Loucy (cell line): ENCODE measurements at regions not wholly inside any gene's neighbourhood (a gene's known extent, or its start where the extent isn't known, plus 50 kb on each side); places are given as distances from the start of the nearest gene placed in this dataset.

Experiments
- H2AFZ ChIP-seq: fragments of 200-600 bp; sonication (generic); 2 replicates; pipeline ENCODE4 v1.6.0; 2016; ENCODE audit warnings: antibody characterized with exemption, mild to moderate bottlenecking, low read length, moderate library complexity
- H3F3A ChIP-seq: fragments of 200-600 bp; 2 replicates; pipeline ENCODE4 v1.6.0; 2016; ENCODE audit warnings: antibody characterized with exemption, low read depth, mild to moderate bottlenecking
- H3K27me3 ChIP-seq: fragments of 200-600 bp; sonication (generic); 2 replicates; pipeline ENCODE4 v1.6.1; 2014; ENCODE audit warnings: low read length, mild to moderate bottlenecking; ENCODE audit not compliant: insufficient read depth, poor library complexity, severe bottlenecking
- H3K36me3 ChIP-seq: fragments of 200-600 bp; sonication (generic); 2 replicates; pipeline ENCODE4 v1.6.1; 2016; ENCODE audit warnings: low read length; ENCODE audit not compliant: insufficient read depth
- H3K4me1 ChIP-seq: fragments of 200-600 bp; sonication (generic); 2 replicates; pipeline ENCODE4 v1.5.1; 2014; ENCODE audit warnings: low read length, mild to moderate bottlenecking; ENCODE audit not compliant: insufficient read depth, poor library complexity, severe bottlenecking
- H3K4me2 ChIP-seq: fragments of 200-600 bp; sonication (generic); 2 replicates; pipeline ENCODE4 v1.6.0; 2014; ENCODE audit warnings: antibody characterized with exemption, low read length, low read depth, mild to moderate bottlenecking; ENCODE audit not compliant: poor library complexity, severe bottlenecking
- H3K4me3 ChIP-seq: fragments of 200-600 bp; sonication (generic); 2 replicates; pipeline ENCODE4 v1.5.1; 2014; ENCODE audit warnings: low read length, mild to moderate bottlenecking, mixed read lengths; ENCODE audit not compliant: poor library complexity, severe bottlenecking
- H3K79me2 ChIP-seq: fragments of 200-600 bp; sonication (generic); 2 replicates; pipeline ENCODE4 v1.6.1; 2014; ENCODE audit warnings: low read length; ENCODE audit not compliant: insufficient read depth
- H3K9ac ChIP-seq: fragments of 200-600 bp; sonication (generic); 2 replicates; pipeline ENCODE4 v1.6.0; 2014; ENCODE audit warnings: mild to moderate bottlenecking, low read depth, low read length, moderate library complexity; ENCODE audit not compliant: poor library complexity, severe bottlenecking
- H3K9me2 ChIP-seq: fragments of 200-600 bp; sonication (generic); replicated peaks from 2 replicates; pipeline ENCODE4 v1.6.1; 2016; ENCODE audit warnings: low read depth, low read length, mixed read lengths
- H3K9me3 ChIP-seq: fragments of 200-600 bp; sonication (generic); 2 replicates; pipeline ENCODE4 v1.6.1; 2014; ENCODE audit warnings: mild to moderate bottlenecking, antibody characterized with exemption, low read length, low read depth; ENCODE audit not compliant: insufficient read depth
- H4K20me1 ChIP-seq: fragments of 200-600 bp; sonication (generic); 2 replicates; pipeline ENCODE4 v1.6.0; 2014; ENCODE audit warnings: antibody characterized with exemption, low read length, mild to moderate bottlenecking; ENCODE audit not compliant: insufficient read depth, poor library complexity, severe bottlenecking
- CTCF ChIP-seq: fragments of 200-600 bp; sonication (generic); conservative IDR thresholded peaks from 2 replicates; pipeline ENCODE4 v1.5.1; 2014; ENCODE audit warnings: mild to moderate bottlenecking, antibody characterized with exemption, low read length
- EZH2phosphoT487 ChIP-seq: fragments of 200-600 bp; IDR thresholded peaks from 2 replicates; pipeline ENCODE4 v1.6.1; 2018; ENCODE audit warnings: antibody characterized with exemption, mild to moderate bottlenecking, moderate library complexity, borderline replicate concordance

- Histone ChIP-seq H4K20me1 (no peaks in the 10 kb centered on the region), H3K4me1 (no peaks in the 10 kb centered on the region)
- TF ChIP-seq CTCF (no peak), EZH2phosphoT487 (no peak)
Observed at GRCh38 chr22:27151407-27151806, 494.0 kb downstream of the MIAT start.

GRCh38 chr22:27152033-27152432, 494.6 kb downstream of the MIAT start:
- Histone ChIP-seq H3F3A (no peaks in the 10 kb centered on the region), H3K36me3 (no peaks in the 10 kb centered on the region), H3K9me2 (no peaks in the 10 kb centered on the region), H4K20me1 (no peaks in the 10 kb centered on the region), H3K27me3 (no peaks in the 10 kb centered on the region), H2AFZ (no peak overlapping the region), H3K79me2 (no peaks in the 10 kb centered on the region), H3K4me1 (no peaks in the 10 kb centered on the region), H3K9me3 (no peaks in the 10 kb centered on the region), H3K4me2 (no peak overlapping the region), H3K9ac (no peak overlapping the region), H3K4me3 (no peak overlapping the region)
- TF ChIP-seq EZH2phosphoT487 (no peak), CTCF (no peak)

More at GRCh38 chr22:27151407-27151806, 494.0 kb downstream of the MIAT start:
- no peaks in the 10 kb centered on the region for H3F3A ChIP-seq
- H3K36me3 ChIP-seq: no peaks in the 10 kb centered on the region
- H3K9ac ChIP-seq: no peak overlapping the region
- no peaks in the 10 kb centered on the region for H3K9me3 ChIP-seq
- no peaks in the 10 kb centered on the region for H3K27me3 ChIP-seq
- H2AFZ ChIP-seq: no peak overlapping the region
- no peak overlapping the region for H3K4me3 ChIP-seq
- H3K79me2 ChIP-seq: no peaks in the 10 kb centered on the region
- H3K9me2 ChIP-seq: no peaks in the 10 kb centered on the region
- H3K4me2 ChIP-seq: no peak overlapping the region

GRCh38 chr22:27152883-27153282, 495.5 kb downstream of the MIAT start:
- H3K36me3 ChIP-seq: no peaks in the 10 kb centered on the region
- no peak overlapping the region for H3K4me3 ChIP-seq
- H3K9ac ChIP-seq: no peak overlapping the region
- no peaks in the 10 kb centered on the region for H4K20me1 ChIP-seq
- H3K27me3 ChIP-seq: no peaks in the 10 kb centered on the region
- H3K9me3 ChIP-seq: no peaks in the 10 kb centered on the region
- TF ChIP-seq EZH2phosphoT487: no peak
- TF ChIP-seq CTCF: no peak
- H3K9me2 ChIP-seq: no peaks in the 10 kb centered on the region
- H3F3A ChIP-seq: no peaks in the 10 kb centered on the region
- H3K4me2 ChIP-seq: no peak overlapping the region
- no peak overlapping the region for H2AFZ ChIP-seq
- no peaks in the 10 kb centered on the region for H3K79me2 ChIP-seq
- no peaks in the 10 kb centered on the region for H3K4me1 ChIP-seq
